Caki2 (cell line): ENCODE measurements at regions not wholly inside any gene's neighbourhood (a gene's known extent, or its start where the extent isn't known, plus 50 kb on each side); places are given as distances from the start of the nearest gene placed in this dataset.

ENCODE experiments used
- DNase-seq: peaks from one replicate; pipeline ENCODE4 v3.0.0-alpha.2; 2015; ENCODE audit warnings: low read depth
- in situ Hi-C: cut with HindIII; loops from 2 replicates; pipeline ENCODE4 v1.10.0; 2016; ENCODE audit warnings: low sequenced_read_pairs, low pct_unique_long_range_greater_than_20kb, mixed read lengths

DNA sequence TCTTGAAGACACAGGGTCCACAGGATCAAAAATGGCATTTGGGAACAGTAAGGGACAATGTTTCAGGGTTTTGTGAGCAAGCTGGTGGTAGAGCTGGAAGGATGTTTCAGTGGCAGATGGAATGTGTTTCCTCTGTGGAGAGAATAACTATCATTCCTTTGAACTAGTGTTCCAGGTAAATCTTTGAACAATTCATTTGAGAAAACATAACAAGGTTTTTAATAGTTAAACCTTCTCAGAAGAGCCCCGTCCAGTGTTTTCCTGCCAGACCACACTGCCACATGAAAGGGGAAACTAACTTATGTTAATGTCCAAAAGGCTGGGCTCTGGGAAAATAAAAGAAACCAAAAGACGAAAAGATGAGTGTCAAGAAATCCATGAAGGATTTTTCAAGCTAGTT lies 207.0 kb upstream of the ZNF462 start:
- in situ Hi-C loops = no loop called here
- DNase-seq = peak; percentile 1

DNA sequence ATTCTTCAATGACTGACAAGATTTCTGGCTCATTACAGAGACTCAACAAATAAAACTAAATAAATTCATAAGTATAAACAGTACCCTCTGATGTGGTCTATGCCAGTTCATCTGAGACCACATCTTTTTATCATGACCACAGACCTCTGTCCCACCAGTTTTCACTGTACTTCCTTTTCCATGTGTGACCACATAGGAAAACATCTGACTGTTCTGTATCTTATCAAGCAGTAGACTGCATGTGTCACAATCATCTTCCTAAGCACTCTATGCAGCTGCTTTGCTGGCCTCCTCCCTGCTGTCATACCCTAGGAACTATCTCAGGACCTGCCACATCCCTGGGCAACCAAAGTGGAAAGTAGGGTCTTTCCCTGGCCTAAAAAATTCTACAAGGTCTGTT lies 205.0 kb upstream of the ZNF462 start:
- in situ Hi-C loops = no loop called here

DNA sequence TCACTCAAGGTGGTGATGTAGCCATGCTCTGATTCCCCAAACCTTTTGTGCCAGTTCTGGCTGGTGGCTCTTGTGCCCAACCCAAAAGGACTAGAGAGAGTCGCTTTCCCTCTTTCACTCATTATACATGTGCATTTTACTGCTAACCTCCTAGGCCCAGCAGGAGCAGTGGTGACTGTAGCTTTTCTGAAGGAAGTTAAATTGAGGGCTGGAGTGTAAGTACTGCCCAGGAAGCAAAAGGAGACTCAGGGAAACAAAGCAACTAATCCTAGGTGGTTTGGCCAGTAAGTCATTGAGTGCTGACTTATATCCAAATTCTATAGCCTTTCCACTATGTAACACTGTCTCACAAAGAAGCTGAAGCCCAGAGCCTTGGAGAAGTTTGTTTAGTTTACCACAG lies 194.4 kb upstream of the ZNF462 start:
- in situ Hi-C loops = no loop called here
- no peak for DNase-seq

More for the DNA sequence above, 205.0 kb upstream of the ZNF462 start:
- DNase-seq = no peak

- DNase-seq = no peak
- in situ Hi-C loops = no loop called here
Measured at GRCh38 chr9:106669835-106670234, 193.1 kb upstream of the ZNF462 start.

- DNase-seq = no peak
- in situ Hi-C loops = no loop called here
Measured at GRCh38 chr9:106670418-106670817, 192.5 kb upstream of the ZNF462 start.

DNA sequence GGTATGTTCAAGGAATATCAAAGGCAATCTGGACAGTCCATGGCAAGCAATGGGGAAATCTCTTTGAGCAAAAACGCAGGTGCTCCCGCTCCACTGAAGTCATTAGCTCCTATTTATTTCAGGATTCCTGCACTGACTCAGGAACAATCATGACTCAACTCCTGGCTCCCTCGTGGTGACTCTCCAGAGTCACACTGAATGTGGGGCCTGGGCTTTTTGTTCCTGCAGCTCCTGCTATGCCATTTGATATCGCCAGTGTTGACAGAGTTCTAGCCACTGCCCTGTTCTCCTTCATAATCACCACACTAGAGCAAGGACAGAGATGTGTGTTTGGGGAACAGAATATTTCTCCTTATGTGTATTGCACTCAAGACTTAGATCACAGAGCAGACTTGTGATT lies 187.2 kb upstream of the ZNF462 start:
- no peak for DNase-seq
- in situ Hi-C loops = no loop called here

- in situ Hi-C loops = no loop called here
- DNase-seq = no peak
Measured at GRCh38 chr9:106677374-106677773, 185.6 kb upstream of the ZNF462 start.

DNA sequence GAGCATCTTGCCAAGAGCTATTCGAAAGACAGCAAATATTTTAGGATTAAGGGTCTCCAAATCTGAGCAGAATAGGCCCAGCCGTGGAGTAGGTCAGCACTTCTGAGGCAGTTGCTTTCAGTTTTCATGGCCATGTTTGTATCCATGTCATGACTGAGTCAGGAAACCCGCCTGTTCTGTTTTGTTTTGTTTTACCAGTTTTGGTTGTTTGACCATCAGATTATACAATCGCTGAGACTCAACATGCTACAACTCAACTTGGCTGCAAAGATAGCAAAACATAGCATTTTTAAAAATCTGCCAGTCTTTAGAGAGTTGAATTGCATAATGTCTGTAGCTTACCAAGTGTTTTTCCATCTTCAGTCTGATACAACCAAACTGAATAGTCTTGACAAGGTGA lies 185.1 kb upstream of the ZNF462 start:
- in situ Hi-C loops = no loop called here
- no peak for DNase-seq

DNA sequence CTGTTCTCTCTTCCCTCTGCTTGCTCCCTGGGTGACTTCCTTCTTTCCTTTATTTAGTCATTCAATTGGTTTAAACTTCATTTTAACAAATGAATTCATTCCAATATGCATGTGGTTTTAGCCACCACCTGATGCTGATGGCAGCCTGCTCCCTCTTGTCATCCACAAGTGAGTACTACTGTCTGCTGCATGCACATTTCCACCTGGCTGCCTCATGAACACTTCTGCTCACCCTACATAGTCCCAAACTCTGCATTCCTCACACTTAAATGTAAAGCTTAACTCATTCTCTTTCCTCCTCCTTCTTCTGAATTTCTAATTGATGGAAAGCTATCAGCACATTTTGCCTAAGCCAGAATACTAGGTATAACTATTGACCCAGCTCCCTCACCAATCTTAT lies 184.7 kb upstream of the ZNF462 start:
- in situ Hi-C loops = no loop called here
- DNase-seq = no peak

DNA sequence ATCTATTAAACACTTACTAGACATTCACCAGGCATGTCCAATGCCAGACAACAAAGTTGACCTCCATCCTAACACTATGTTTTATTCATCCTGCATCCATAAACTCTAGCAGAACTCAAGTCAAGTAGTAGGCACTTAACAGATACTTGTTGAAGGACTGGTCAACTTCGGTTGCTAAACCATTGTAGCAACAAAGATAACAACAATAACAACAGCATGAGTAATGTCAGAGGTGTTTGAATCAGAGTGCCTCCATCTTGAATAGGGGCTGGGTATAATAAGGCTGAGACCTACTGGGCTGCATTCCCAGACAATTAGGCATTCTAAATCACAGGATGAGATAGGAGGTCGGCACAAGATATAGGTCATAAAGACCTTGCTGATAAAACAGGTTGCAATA lies 180.5 kb upstream of the ZNF462 start:
- in situ Hi-C loops = no loop called here
- DNase-seq = no peak

GRCh38 chr9:106683454-106683853 lies 179.5 kb upstream of the ZNF462 start:
- in situ Hi-C loops = no loop called here
- no peak for DNase-seq

DNA sequence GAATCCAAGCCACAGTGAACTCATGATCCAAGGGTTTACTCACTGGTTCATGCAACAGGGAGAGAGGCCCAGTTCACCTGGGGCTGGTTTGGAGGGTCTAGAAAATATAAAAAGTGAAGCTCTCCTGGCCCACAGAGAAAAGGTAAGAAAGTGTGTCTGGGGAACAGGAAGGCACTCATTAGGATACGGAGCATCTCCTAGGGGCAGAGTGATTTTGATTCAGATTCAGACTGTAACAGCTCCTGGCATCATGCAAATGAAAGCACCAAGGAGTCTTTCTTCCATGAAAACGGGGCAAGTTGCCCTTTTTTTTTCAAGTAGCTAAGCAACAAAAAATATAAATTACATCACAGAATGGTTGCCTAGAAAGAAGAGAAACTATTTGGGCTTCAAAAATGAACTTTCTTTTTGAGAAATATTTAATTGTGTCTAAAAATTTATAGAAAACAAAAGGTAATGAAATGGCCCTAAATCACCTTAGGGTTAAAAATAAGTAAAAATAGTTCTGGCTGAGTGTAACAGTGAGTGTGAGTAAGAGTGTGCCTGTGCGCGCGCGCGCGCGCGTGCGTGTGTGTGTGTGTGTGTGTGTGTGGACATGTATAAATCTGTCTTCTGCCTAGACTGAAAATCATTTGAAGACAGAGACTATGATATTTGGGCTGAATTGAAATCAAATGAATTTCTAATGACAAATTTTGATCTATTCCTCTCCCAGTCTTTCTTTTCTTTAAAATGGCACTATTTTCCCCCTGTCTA lies 177.8 kb upstream of the ZNF462 start:
- in situ Hi-C loops = no loop called here
- DNase-seq = no peak

DNA sequence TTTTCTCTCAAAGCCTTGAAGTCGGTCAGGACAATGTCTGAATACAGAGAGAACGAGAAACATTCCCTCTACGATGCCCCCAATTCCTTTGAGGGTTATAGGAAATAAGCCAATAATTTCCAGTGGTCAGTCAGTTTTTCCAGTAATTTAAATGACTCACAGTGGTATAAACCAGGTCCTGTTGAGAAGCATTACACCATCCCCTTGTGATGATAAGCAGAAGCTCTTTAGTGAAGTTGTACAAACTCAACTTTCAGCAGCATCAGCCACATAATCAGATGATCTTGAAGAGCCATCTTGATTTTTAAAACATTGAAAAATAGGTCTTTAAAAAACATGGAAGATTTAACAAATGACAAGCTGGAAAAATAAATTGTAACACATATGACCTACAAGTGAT lies 173.9 kb upstream of the ZNF462 start:
- no peak for DNase-seq
- in situ Hi-C loops = no loop called here

GRCh38 chr9:106691627-106692026 lies 171.3 kb upstream of the ZNF462 start:
- in situ Hi-C loops = no loop called here
- DNase-seq = no peak

GRCh38 chr9:106693558-106693957 lies 169.4 kb upstream of the ZNF462 start:
- no peak for DNase-seq
- in situ Hi-C loops = no loop called here

- in situ Hi-C loops = no loop called here
- DNase-seq = no peak
Measured at GRCh38 chr9:106696804-106697203, 166.2 kb upstream of the ZNF462 start.

- in situ Hi-C loops = no loop called here
- no peak for DNase-seq
Measured at GRCh38 chr9:106697390-106697749, 165.6 kb upstream of the ZNF462 start.

DNA sequence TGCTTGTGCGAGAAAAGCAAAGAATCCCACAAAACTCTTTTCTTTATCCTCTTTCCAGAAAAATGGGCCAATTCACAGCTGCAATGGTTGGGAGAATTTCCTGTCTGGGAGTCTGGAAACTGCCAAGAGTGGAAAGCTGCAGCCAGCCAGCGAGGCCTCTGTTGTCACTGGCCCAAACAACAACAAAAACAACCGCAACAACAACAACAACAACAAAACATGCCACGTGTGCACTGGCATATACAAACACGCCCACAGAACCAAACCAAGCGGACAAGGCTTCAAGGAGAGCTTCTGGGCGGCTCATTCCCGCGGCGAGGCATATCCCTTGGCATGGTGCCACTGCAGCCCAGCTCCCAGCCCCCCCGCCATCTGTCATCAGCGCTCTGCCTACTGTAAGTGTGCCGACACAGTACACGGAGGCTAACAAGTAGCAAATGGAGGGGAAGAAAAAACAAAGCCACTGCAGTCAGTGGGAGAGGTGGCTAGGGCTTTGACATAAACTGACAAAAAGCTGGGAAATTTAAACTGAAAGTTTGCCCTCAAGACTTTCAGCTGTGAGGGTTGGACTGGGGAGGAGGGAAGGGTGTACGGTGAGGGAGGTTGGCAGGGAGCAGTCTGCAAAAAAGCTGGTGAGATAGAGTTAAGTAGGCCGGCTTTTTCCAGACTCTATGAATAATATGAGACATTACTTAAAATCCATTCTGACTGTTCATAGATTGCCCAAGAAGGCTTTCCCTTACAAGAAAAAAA lies 165.0 kb upstream of the ZNF462 start:
- no peak for DNase-seq
- in situ Hi-C loops = no loop called here

- in situ Hi-C loops = no loop called here
- no peak for DNase-seq
Measured at GRCh38 chr9:106700676-106701075, 162.3 kb upstream of the ZNF462 start.

DNA sequence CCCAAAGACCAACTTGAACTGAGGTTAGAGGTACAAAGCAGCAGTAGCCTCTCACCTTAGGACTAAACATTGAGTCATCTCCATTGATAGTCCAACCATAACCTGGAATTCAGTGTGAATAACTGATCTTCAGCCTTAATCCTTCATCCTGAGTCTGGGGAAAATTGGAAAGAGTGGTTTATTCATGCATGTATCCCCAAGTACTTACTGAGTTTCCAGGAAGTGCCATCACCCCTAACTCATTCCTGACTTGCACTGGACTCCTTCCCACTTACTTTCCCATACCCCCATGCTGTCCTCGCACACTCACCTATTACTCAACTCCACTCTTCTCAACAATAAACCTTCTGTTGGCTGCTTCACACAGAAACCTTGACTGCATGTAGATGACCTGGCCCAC lies 161.4 kb upstream of the ZNF462 start:
- no peak for DNase-seq
- in situ Hi-C loops = no loop called here
